Esophagus muscularis mucosa (tissue), 4 donors: ENCODE measurements at regions not wholly inside any gene's neighbourhood (a gene's known extent, or its start where the extent isn't known, plus 50 kb on each side); places are given as distances from the start of the nearest gene placed in this dataset.

Experiments
- EP300 ChIP-seq: sonication (generic); formaldehyde crosslinking; IDR thresholded peaks from one replicate; pipeline ENCODE4 v1.6.1; 2017; ENCODE audit warnings: antibody characterized with exemption
- POLR2A ChIP-seq: fragments of 450-650 bp; IDR thresholded peaks from one replicate; pipeline ENCODE4 v1.6.1; 2017; ENCODE audit warnings: antibody characterized with exemption, moderate library complexity, mild to moderate bottlenecking, low read depth
- POLR2AphosphoS5 ChIP-seq, 2 donors: sonication (generic); formaldehyde crosslinking; IDR thresholded peaks; one replicate each; pipeline ENCODE4 v1.6.1; 2017; ENCODE audit warnings: antibody characterized with exemption in 2 of 2
- TF ChIP-seq, protein P1 (sequence below), 3 experiments: fragments of 200-600 bp in 2 of 3; fragments of 450-650 bp in 1 of 3; sonication (generic) in 2 of 3; IDR thresholded peaks; one replicate each; pipeline ENCODE4 v1.5.1; 2017 to 2019; ENCODE audit warnings: antibody characterized with exemption in 3 of 3, mild to moderate bottlenecking in 2 of 3, moderate library complexity in 1 of 3

- TF ChIP-seq, protein P1, sequence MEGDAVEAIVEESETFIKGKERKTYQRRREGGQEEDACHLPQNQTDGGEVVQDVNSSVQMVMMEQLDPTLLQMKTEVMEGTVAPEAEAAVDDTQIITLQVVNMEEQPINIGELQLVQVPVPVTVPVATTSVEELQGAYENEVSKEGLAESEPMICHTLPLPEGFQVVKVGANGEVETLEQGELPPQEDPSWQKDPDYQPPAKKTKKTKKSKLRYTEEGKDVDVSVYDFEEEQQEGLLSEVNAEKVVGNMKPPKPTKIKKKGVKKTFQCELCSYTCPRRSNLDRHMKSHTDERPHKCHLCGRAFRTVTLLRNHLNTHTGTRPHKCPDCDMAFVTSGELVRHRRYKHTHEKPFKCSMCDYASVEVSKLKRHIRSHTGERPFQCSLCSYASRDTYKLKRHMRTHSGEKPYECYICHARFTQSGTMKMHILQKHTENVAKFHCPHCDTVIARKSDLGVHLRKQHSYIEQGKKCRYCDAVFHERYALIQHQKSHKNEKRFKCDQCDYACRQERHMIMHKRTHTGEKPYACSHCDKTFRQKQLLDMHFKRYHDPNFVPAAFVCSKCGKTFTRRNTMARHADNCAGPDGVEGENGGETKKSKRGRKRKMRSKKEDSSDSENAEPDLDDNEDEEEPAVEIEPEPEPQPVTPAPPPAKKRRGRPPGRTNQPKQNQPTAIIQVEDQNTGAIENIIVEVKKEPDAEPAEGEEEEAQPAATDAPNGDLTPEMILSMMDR (IDR thresholded peaks at IDR 0.05): no peak
- TF ChIP-seq POLR2A (no peak), EP300 (no peak), POLR2AphosphoS5 (IDR thresholded peaks at IDR 0.05) (no peak)
Measured at GRCh38 chr3:162658003-162658402, 1161.4 kb downstream of the OTOL1 start.
